GM18951 (cell line): ENCODE measurements at regions not wholly inside any gene's neighbourhood (a gene's known extent, or its start where the extent isn't known, plus 50 kb on each side); places are given as distances from the start of the nearest gene placed in this dataset.

Experiments used
- POLR2A ChIP-seq: IDR thresholded peaks from 4 replicates; pipeline ENCODE4 v1.6.1; 2011; ENCODE audit warnings: mild to moderate bottlenecking; ENCODE audit not compliant: insufficient read length, insufficient read depth; ENCODE audit errors: extremely low read depth
- in situ Hi-C: fragments of 300-500 bp; cut with MboI; formaldehyde crosslinking; loops from one replicate; pipeline ENCODE4 v1.12.0; 2022; ENCODE audit warnings: low sequenced_read_pairs, mixed read lengths, inconsistent platforms; ENCODE audit not compliant: unreplicated experiment

GRCh38 chr1:84759756-84760155, 69.5 kb upstream of the SSX2IP start:
- TF ChIP-seq POLR2A: no peak
- in situ Hi-C loops: loop anchor here (10.0 to 25.0 kb wide), 3 partner anchors 325 to 847 kb away; partner anchors contain the start of gene PRKACB

DNA sequence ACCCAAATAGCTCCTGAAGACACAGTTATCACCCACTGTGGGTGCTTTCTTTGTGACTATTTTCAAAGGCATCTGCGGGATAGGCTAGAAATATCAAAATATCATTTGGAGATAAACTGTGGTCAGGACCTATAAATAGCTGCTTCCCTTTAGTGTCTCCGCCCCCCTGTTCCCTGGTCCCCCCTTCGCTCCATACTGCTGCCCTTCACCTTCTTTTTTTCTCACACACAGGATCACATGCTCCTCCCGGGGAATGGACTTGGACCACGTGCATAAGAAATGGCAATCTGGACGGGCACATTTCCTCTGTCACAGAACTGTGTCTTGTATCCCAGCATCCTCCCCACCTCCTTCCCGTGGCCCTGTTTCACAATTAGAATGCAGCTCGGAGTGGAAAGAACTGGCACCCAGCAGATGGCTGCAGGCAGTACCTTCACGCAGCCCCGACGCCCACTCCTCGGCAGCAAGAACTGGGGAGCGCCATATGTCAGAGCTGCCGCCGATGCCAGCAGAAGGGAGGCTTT, 68.8 kb upstream of the SSX2IP start:
- no peak for TF ChIP-seq POLR2A
- in situ Hi-C loops: loop anchor here (25.0 kb wide), 2 partner anchors 622 to 847 kb away; partner anchors contain the start of gene PRKACB

- in situ Hi-C loops: loop anchor here (25.0 kb wide), 2 partner anchors 621 to 846 kb away; partner anchors contain the start of gene PRKACB
- TF ChIP-seq POLR2A: no peak
Observed at GRCh38 chr1:84758476-84758875, 68.2 kb upstream of the SSX2IP start.

DNA sequence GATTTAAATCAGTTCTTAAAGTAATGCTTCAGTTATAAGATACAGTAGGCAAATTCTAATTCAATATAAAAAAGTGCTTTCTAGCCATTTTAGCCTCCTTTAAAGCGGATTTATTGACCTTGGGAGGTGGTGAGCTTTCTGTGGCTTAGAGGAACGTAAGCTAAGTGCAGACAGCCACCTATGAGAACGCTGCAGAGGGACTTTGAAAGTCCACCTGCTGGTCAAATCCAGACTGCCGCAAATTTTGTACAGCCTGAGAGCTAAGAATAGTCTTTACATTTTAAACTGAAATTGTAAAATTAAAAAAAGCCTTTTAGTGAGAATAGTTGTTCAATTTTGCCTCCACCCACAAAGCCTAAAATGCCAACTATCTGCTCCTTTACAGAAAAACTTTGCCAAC, 67.0 kb upstream of the SSX2IP start:
- in situ Hi-C loops: loop anchor here (25.0 kb wide), 2 partner anchors 620 to 845 kb away; partner anchors contain the start of gene PRKACB

GRCh38 chr1:84756455-84757082, 66.3 kb upstream of the SSX2IP start:
- in situ Hi-C loops: loop anchor here (25.0 kb wide), 2 partner anchors 619 to 844 kb away; partner anchors contain the start of gene PRKACB
- no peak for TF ChIP-seq POLR2A

More for the DNA sequence above, 67.0 kb upstream of the SSX2IP start:
- no peak for TF ChIP-seq POLR2A

GRCh38 chr1:84756001-84756400, 65.7 kb upstream of the SSX2IP start:
- in situ Hi-C loops: loop anchor here (25.0 kb wide), 2 partner anchors 619 to 844 kb away; partner anchors contain the start of gene PRKACB
- no peak for TF ChIP-seq POLR2A

- no peak for TF ChIP-seq POLR2A
- in situ Hi-C loops: loop anchor here (25.0 kb wide), 2 partner anchors 618 to 843 kb away; partner anchors contain the start of gene PRKACB
Observed at GRCh38 chr1:84755216-84755615, 65.0 kb upstream of the SSX2IP start.

- in situ Hi-C loops: loop anchor here (25.0 kb wide), 2 partner anchors 617 to 842 kb away; partner anchors contain the start of gene PRKACB
- no peak for TF ChIP-seq POLR2A
Observed at GRCh38 chr1:84754386-84754703, 64.1 kb upstream of the SSX2IP start.

- in situ Hi-C loops: loop anchor here (25.0 kb wide), 2 partner anchors 616 to 841 kb away; partner anchors contain the start of gene PRKACB
- TF ChIP-seq POLR2A: no peak
Observed at GRCh38 chr1:84753516-84754385, 63.5 kb upstream of the SSX2IP start.

DNA sequence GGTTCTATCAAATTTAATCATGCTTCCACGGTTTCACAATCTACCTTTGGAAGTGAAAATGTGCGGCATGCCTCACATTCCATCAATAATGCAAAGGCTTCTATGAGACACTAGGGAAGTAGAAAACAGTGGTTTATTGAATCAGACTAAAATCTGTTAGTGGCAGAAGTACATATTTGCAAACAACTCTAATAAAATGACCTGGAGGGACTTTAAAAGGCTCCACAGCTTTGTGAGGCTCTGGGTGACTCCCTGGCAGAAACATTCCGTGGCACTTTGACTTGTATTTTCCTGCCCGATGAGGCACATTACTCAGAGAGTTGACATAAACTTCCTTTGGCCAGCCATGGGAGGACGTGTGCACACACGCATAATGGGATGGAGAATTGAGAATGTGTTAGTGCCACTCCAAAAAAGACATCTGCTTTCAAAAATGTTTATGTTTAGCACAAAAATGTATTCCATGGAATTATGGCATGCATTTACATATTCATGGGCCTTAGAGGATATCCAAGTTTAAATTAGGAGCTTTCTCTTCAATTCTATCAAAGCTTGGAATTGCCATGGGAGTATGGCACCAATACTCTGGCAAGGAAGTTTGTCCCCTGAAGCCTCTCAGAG, 60.0 kb upstream of the SSX2IP start:
- TF ChIP-seq POLR2A: no peak
- in situ Hi-C loops: loop anchor here (25.0 kb wide), 2 partner anchors 613 to 838 kb away; partner anchors contain the start of gene PRKACB

- in situ Hi-C loops: no loop called here
- TF ChIP-seq POLR2A: no peak
Observed at GRCh38 chr1:84749427-84749826, 59.2 kb upstream of the SSX2IP start.

GRCh38 chr1:84748364-84748763, 58.1 kb upstream of the SSX2IP start:
- TF ChIP-seq POLR2A: no peak
- in situ Hi-C loops: no loop called here

DNA sequence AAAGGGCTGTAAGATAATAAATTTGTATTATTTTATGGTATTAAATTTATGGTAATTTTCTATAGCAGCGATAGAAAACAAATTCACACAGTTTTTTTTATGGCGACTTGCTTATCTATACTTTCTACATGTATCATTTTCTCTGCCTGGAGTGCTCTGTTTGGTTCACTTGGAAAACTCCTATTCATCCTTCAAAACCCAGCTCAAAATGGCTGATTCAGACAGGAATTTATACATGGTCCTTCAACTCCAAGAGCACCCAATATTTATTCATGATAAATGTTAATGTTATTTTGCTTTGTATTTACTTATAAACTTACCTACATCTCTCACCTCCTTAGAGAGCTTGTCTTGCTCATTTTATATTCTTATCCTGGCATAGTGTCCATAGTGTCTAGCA, 55.6 kb upstream of the SSX2IP start:
- in situ Hi-C loops: no loop called here
- no peak for TF ChIP-seq POLR2A

GRCh38 chr1:84743896-84744295, 53.6 kb upstream of the SSX2IP start:
- no peak for TF ChIP-seq POLR2A
- in situ Hi-C loops: no loop called here
